CD4-positive, CD25-positive, alpha-beta regulatory T cell (primary cell): ENCODE measurements at regions not wholly inside any gene's neighbourhood (a gene's known extent, or its start where the extent isn't known, plus 50 kb on each side); places are given as distances from the start of the nearest gene placed in this dataset.

Experiments used
- ATAC-seq, 2 donors: fragments of 150-1000 bp; cut with Tn5 transposase; one replicate each; pipeline ENCODE4 v1.10.0; 2021; ENCODE audit warnings: low read depth in 2 of 2, moderate number of reproducible peaks in 2 of 2, moderate library complexity in 1 of 2
- DNase-seq, 3 donors: peaks; one replicate each; pipeline versions ENCODE4 v3.0.0 to v3.0.0-alpha.2; 2012 to 2022; ENCODE audit warnings: mixed read lengths in 1 of 3
- H3K27ac ChIP-seq: one replicate; pipeline ENCODE4 v1.7.0; 2013; ENCODE audit warnings: mild to moderate bottlenecking, low read length; ENCODE audit not compliant: insufficient read depth, poor library complexity, severe bottlenecking
- H3K27me3 ChIP-seq: one replicate; pipeline ENCODE4 v1.7.0; 2013; ENCODE audit warnings: low read length; ENCODE audit not compliant: control insufficient read depth, insufficient read depth
- H3K36me3 ChIP-seq: one replicate; pipeline ENCODE4 v1.7.0; 2013; ENCODE audit warnings: mild to moderate bottlenecking, low read length, moderate library complexity; ENCODE audit not compliant: control insufficient read depth, insufficient read depth
- H3K4me1 ChIP-seq: 2 replicates; pipeline ENCODE4 v1.7.0; 2013; ENCODE audit warnings: mild to moderate bottlenecking, low read length; ENCODE audit not compliant: insufficient read depth, control insufficient read depth, poor library complexity, severe bottlenecking
- H3K4me3 ChIP-seq: one replicate; pipeline ENCODE4 v1.7.0; 2013; ENCODE audit warnings: low read depth, mild to moderate bottlenecking, low read length, moderate library complexity
- H3K9me3 ChIP-seq, 2 experiments: 1 replicate in 1 of 2; 2 replicates in 1 of 2; pipeline ENCODE4 v1.7.0; 2013; ENCODE audit warnings: low read length in 2 of 2, mild to moderate bottlenecking in 1 of 2, moderate library complexity in 1 of 2; ENCODE audit not compliant: control insufficient read depth in 2 of 2
- H3K27ac Mint-ChIP-seq, 3 donors: one replicate each; pipeline ENCODE4 v1.8.0; 2020 to 2022; ENCODE audit warnings: mild to moderate bottlenecking in 3 of 3, mixed read lengths in 3 of 3, moderate library complexity in 2 of 3
- H3K27me3 Mint-ChIP-seq: one replicate; pipeline ENCODE4 v1.8.0; 2022; ENCODE audit warnings: mild to moderate bottlenecking, mixed read lengths
- H3K36me3 Mint-ChIP-seq: one replicate; pipeline ENCODE4 v1.8.0; 2020; ENCODE audit warnings: mixed read lengths
- H3K4me1 Mint-ChIP-seq, 4 donors: one replicate each; pipeline ENCODE4 v1.8.0; 2020 to 2022; ENCODE audit warnings: mixed read lengths in 4 of 4, mild to moderate bottlenecking in 1 of 4
- H3K4me3 Mint-ChIP-seq, 4 donors: one replicate each; pipeline ENCODE4 v1.8.0; 2020 to 2022; ENCODE audit warnings: mild to moderate bottlenecking in 4 of 4, mixed read lengths in 4 of 4, moderate library complexity in 3 of 4
- H3K9me3 Mint-ChIP-seq, 7 donors: one replicate each; pipeline ENCODE4 v1.8.0; 2020 to 2022; ENCODE audit warnings: mixed read lengths in 7 of 7, mild to moderate bottlenecking in 3 of 7, moderate library complexity in 2 of 7

- H3K36me3 ChIP-seq: no peaks in the 10 kb centered on the region
- Mint-ChIP-seq H3K9me3 (peaks cover 0 to 2% (median 0%) of the 10 kb centered on the region in 7 donors), H3K27me3 (peaks cover 7% of the 10 kb centered on the region), H3K4me1 (no peaks in the 10 kb centered on the region), H3K4me3 (no peak overlapping the region), H3K27ac (no peak overlapping the region), H3K36me3 (no peaks in the 10 kb centered on the region)
- no peak for DNase-seq
- no peaks in the 10 kb centered on the region for H3K4me1 ChIP-seq
- H3K9me3 ChIP-seq: no peaks in the 10 kb centered on the region
- ATAC-seq: no peak
- no peak overlapping the region for H3K4me3 ChIP-seq
- H3K27ac ChIP-seq: no peak overlapping the region
- no peaks in the 10 kb centered on the region for H3K27me3 ChIP-seq
These were observed 667.1 kb upstream of the RGMB start for GRCh38 chr5:98106116-98107031.

GRCh38 chr5:98108497-98108896, 665.0 kb upstream of the RGMB start:
- Mint-ChIP-seq H3K4me3 (no peak overlapping the region), H3K9me3 (peaks cover 0 to 2% (median 0%) of the 10 kb centered on the region in 7 donors), H3K27ac (no peak overlapping the region), H3K4me1 (no peaks in the 10 kb centered on the region), H3K36me3 (no peaks in the 10 kb centered on the region), H3K27me3 (no peaks in the 10 kb centered on the region)
- no peaks in the 10 kb centered on the region for H3K36me3 ChIP-seq
- H3K27ac ChIP-seq: no peak overlapping the region
- no peaks in the 10 kb centered on the region for H3K9me3 ChIP-seq
- H3K4me1 ChIP-seq: no peaks in the 10 kb centered on the region
- H3K27me3 ChIP-seq: no peaks in the 10 kb centered on the region
- no peak for ATAC-seq
- DNase-seq: no peak
- no peak overlapping the region for H3K4me3 ChIP-seq

GRCh38 chr5:98109561-98110006, 663.9 kb upstream of the RGMB start:
- no peaks in the 10 kb centered on the region for H3K36me3 ChIP-seq
- no peaks in the 10 kb centered on the region for H3K9me3 ChIP-seq
- Mint-ChIP-seq H3K27me3 (no peaks in the 10 kb centered on the region), H3K36me3 (no peaks in the 10 kb centered on the region), H3K4me3 (no peak overlapping the region), H3K27ac (no peak overlapping the region), H3K9me3 (peaks cover 0 to 1% (median 0%) of the 10 kb centered on the region in 7 donors), H3K4me1 (no peaks in the 10 kb centered on the region)
- ATAC-seq (no peak), DNase-seq (no peak)
- no peaks in the 10 kb centered on the region for H3K27me3 ChIP-seq
- H3K4me3 ChIP-seq: no peak overlapping the region
- H3K27ac ChIP-seq: no peak overlapping the region
- H3K4me1 ChIP-seq: no peaks in the 10 kb centered on the region

- Histone ChIP-seq H3K4me3 (no peak overlapping the region), H3K36me3 (no peaks in the 10 kb centered on the region), H3K27me3 (no peaks in the 10 kb centered on the region), H3K9me3 (no peaks in the 10 kb centered on the region), H3K27ac (no peak overlapping the region), H3K4me1 (no peaks in the 10 kb centered on the region)
- Mint-ChIP-seq H3K9me3 (peaks cover 0 to 3% (median 0%) of the 10 kb centered on the region in 7 donors), H3K27me3 (no peaks in the 10 kb centered on the region), H3K4me1 (no peaks in the 10 kb centered on the region), H3K36me3 (no peaks in the 10 kb centered on the region), H3K4me3 (no peak overlapping the region), H3K27ac (no peak overlapping the region)
- no peak for DNase-seq
- no peak for ATAC-seq
These were observed 663.2 kb upstream of the RGMB start for GRCh38 chr5:98110282-98110691.

- Mint-ChIP-seq H3K4me1 (no peaks in the 10 kb centered on the region), H3K27ac (no peak overlapping the region), H3K27me3 (no peaks in the 10 kb centered on the region), H3K9me3 (peaks cover 0 to 3% (median 0%) of the 10 kb centered on the region in 7 donors), H3K36me3 (no peaks in the 10 kb centered on the region), H3K4me3 (no peak overlapping the region)
- Histone ChIP-seq H3K36me3 (no peaks in the 10 kb centered on the region), H3K9me3 (no peaks in the 10 kb centered on the region), H3K27ac (no peak overlapping the region), H3K4me3 (no peak overlapping the region), H3K27me3 (no peaks in the 10 kb centered on the region), H3K4me1 (no peaks in the 10 kb centered on the region)
- DNase-seq (no peak), ATAC-seq (no peak)
These were observed 662.7 kb upstream of the RGMB start for GRCh38 chr5:98110791-98111190.

- no peaks in the 10 kb centered on the region for H3K36me3 ChIP-seq
- Mint-ChIP-seq H3K4me1 (no peaks in the 10 kb centered on the region), H3K9me3 (peaks cover 0 to 3% (median 0%) of the 10 kb centered on the region in 7 donors), H3K4me3 (no peak overlapping the region), H3K27ac (no peak overlapping the region), H3K27me3 (no peaks in the 10 kb centered on the region), H3K36me3 (no peaks in the 10 kb centered on the region)
- no peak overlapping the region for H3K4me3 ChIP-seq
- ATAC-seq: no peak
- DNase-seq: no peak
- H3K4me1 ChIP-seq: no peaks in the 10 kb centered on the region
- H3K27ac ChIP-seq: no peak overlapping the region
- H3K9me3 ChIP-seq: no peaks in the 10 kb centered on the region
- H3K27me3 ChIP-seq: no peaks in the 10 kb centered on the region
These were observed 661.8 kb upstream of the RGMB start for GRCh38 chr5:98111686-98112085.

- Mint-ChIP-seq H3K4me3 (no peak overlapping the region), H3K4me1 (no peaks in the 10 kb centered on the region), H3K27ac (no peak overlapping the region), H3K36me3 (no peaks in the 10 kb centered on the region), H3K9me3 (peaks cover 0 to 4% (median 1%) of the 10 kb centered on the region in 7 donors), H3K27me3 (no peaks in the 10 kb centered on the region)
- Histone ChIP-seq H3K36me3 (no peaks in the 10 kb centered on the region), H3K27me3 (no peaks in the 10 kb centered on the region), H3K4me1 (no peaks in the 10 kb centered on the region), H3K9me3 (no peaks in the 10 kb centered on the region), H3K4me3 (no peak overlapping the region), H3K27ac (no peak overlapping the region)
- ATAC-seq (no peak), DNase-seq (no peak)
These were observed 652.2 kb upstream of the RGMB start for GRCh38 chr5:98121036-98121936.
